Uterus (tissue), 3 donors: ENCODE measurements at regions not wholly inside any gene's neighbourhood (a gene's known extent, or its start where the extent isn't known, plus 50 kb on each side); places are given as distances from the start of the nearest gene placed in this dataset.

Experiments used
- DNase-seq, 2 donors: peaks; one replicate each; pipeline ENCODE4 v3.0.0-alpha.2; 2019 to 2020
- H3K27ac ChIP-seq, 2 donors: fragments of 200-600 bp; sonication (generic); 1 replicate in 1 of 2; 2 replicates in 1 of 2; pipeline ENCODE4 v1.5.1; 2016 to 2018
- H3K27me3 ChIP-seq, 2 donors: fragments of 200-600 bp; sonication (generic); one replicate each; pipeline ENCODE4 v1.5.1; 2018 to 2019; ENCODE audit warnings: control low read depth in 1 of 2
- H3K36me3 ChIP-seq, 2 donors: fragments of 200-600 bp; sonication (generic); one replicate each; pipeline ENCODE4 v1.5.1; 2019; ENCODE audit warnings: control low read depth in 1 of 2
- H3K4me1 ChIP-seq, 2 donors: fragments of 200-600 bp; sonication (generic); one replicate each; pipeline ENCODE4 v1.5.1; 2018 to 2019; ENCODE audit warnings: control low read depth in 1 of 2
- H3K4me3 ChIP-seq, 2 donors: fragments of 200-600 bp; sonication (generic); 1 replicate in 1 of 2; 2 replicates in 1 of 2; pipeline ENCODE4 v1.5.1; 2018 to 2019; ENCODE audit warnings: mild to moderate bottlenecking in 1 of 2
- H3K9me3 ChIP-seq, 2 donors: fragments of 200-600 bp; sonication (generic); one replicate each; pipeline ENCODE4 v1.5.1; 2019; ENCODE audit warnings: control low read depth in 1 of 2
- CTCF ChIP-seq, 4 experiments: fragments of 200-600 bp in 2 of 4; fragments of 450-650 bp in 2 of 4; sonication (generic) in 2 of 4; IDR thresholded peaks; one replicate each; pipeline ENCODE4 v1.5.1; 2016 to 2019; ENCODE audit warnings: antibody characterized with exemption in 4 of 4, mild to moderate bottlenecking in 2 of 4, moderate library complexity in 1 of 4
- POLR2A ChIP-seq, 2 donors: fragments of 450-650 bp; IDR thresholded peaks; one replicate each; pipeline ENCODE4 v1.6.1; 2016; ENCODE audit warnings: antibody characterized with exemption in 2 of 2, mild to moderate bottlenecking in 1 of 2, moderate library complexity in 1 of 2
- intact Hi-C: fragments of 100-400 bp; cut with DNase I; formaldehyde crosslinking; loops from one replicate; pipeline ENCODE4 v1.15.1; 2023; ENCODE audit warnings: low total_unique reads
- donor health status: DM: yes; HTN: yes; CAD: no.

- no peaks in the 10 kb centered on the region for H3K27me3 ChIP-seq
- no peaks in the 10 kb centered on the region for H3K9me3 ChIP-seq
- no peak overlapping the region for H3K4me3 ChIP-seq
- TF ChIP-seq POLR2A (IDR thresholded peaks at IDR 0.05) (no peak), CTCF (IDR thresholded peaks at IDR 0.05) (no peak)
- no peak for DNase-seq
- intact Hi-C loops, result no loop called here
- H3K4me1 ChIP-seq, result no peaks in the 10 kb centered on the region
- H3K36me3 ChIP-seq, result no peaks in the 10 kb centered on the region
- no peak overlapping the region for H3K27ac ChIP-seq
Observed at GRCh38 chr5:92976156-92976555, 604.9 kb downstream of the NR2F1-AS1 start.

- intact Hi-C loops, result no loop called here
- H3K4me1 ChIP-seq, result no peaks in the 10 kb centered on the region
- H3K27ac ChIP-seq, result no peak overlapping the region
- H3K4me3 ChIP-seq, result no peak overlapping the region
- TF ChIP-seq CTCF (IDR thresholded peaks at IDR 0.05) (no peak), POLR2A (IDR thresholded peaks at IDR 0.05) (no peak)
- H3K27me3 ChIP-seq, result no peaks in the 10 kb centered on the region
- no peaks in the 10 kb centered on the region for H3K36me3 ChIP-seq
- no peak for DNase-seq
- no peaks in the 10 kb centered on the region for H3K9me3 ChIP-seq
Observed at GRCh38 chr5:92969781-92970237, 611.2 kb downstream of the NR2F1-AS1 start.

- H3K36me3 ChIP-seq, result no peaks in the 10 kb centered on the region
- no peaks in the 10 kb centered on the region for H3K27me3 ChIP-seq
- intact Hi-C loops, result no loop called here
- H3K9me3 ChIP-seq, result no peaks in the 10 kb centered on the region
- no peak overlapping the region for H3K27ac ChIP-seq
- TF ChIP-seq CTCF (IDR thresholded peaks at IDR 0.05) (no peak), POLR2A (IDR thresholded peaks at IDR 0.05) (no peak)
- DNase-seq, result no peak
- no peaks in the 10 kb centered on the region for H3K4me1 ChIP-seq
- no peak overlapping the region for H3K4me3 ChIP-seq
Observed at GRCh38 chr5:92969191-92969780, 611.7 kb downstream of the NR2F1-AS1 start.

- no peak for DNase-seq
- intact Hi-C loops, result no loop called here
- Histone ChIP-seq H3K36me3 (no peaks in the 10 kb centered on the region), H3K4me1 (no peaks in the 10 kb centered on the region), H3K27me3 (no peaks in the 10 kb centered on the region), H3K27ac (no peak overlapping the region), H3K9me3 (no peaks in the 10 kb centered on the region), H3K4me3 (no peak overlapping the region)
- TF ChIP-seq CTCF (IDR thresholded peaks at IDR 0.05) (no peak), POLR2A (IDR thresholded peaks at IDR 0.05) (no peak)
Observed at GRCh38 chr5:92963800-92964199, 617.2 kb downstream of the NR2F1-AS1 start.

- TF ChIP-seq CTCF (IDR thresholded peaks at IDR 0.05) (no peak), POLR2A (IDR thresholded peaks at IDR 0.05) (no peak)
- no peak for DNase-seq
- intact Hi-C loops, result no loop called here
- no peak overlapping the region for H3K27ac ChIP-seq
- H3K9me3 ChIP-seq, result no peaks in the 10 kb centered on the region
- no peaks in the 10 kb centered on the region for H3K36me3 ChIP-seq
- no peaks in the 10 kb centered on the region for H3K4me1 ChIP-seq
- no peaks in the 10 kb centered on the region for H3K27me3 ChIP-seq
- H3K4me3 ChIP-seq, result no peak overlapping the region
Observed at GRCh38 chr5:92962752-92963151, 618.3 kb downstream of the NR2F1-AS1 start.
